ENCODE measurements at regions not wholly inside any gene's neighbourhood (a gene's known extent, or its start where the extent isn't known, plus 50 kb on each side); places are given as distances from the start of the nearest gene placed in this dataset.

- no peak for DNase-seq
Measured at GRCh38 chr16:73204359-73205152, 156.6 kb upstream of the ZFHX3 start.

- peak; percentile 80 for DNase-seq
Measured at GRCh38 chr16:73202161-73202729, 154.3 kb upstream of the ZFHX3 start.

GRCh38 chr16:73199214-73199613 lies 151.3 kb upstream of the ZFHX3 start:
- DNase-seq: no peak

GRCh38 chr16:73198481-73198880 lies 150.6 kb upstream of the ZFHX3 start:
- DNase-seq: no peak

GRCh38 chr16:73197598-73197997 lies 149.7 kb upstream of the ZFHX3 start:
- no peak for DNase-seq

- DNase-seq: no peak
Measured at GRCh38 chr16:73196670-73197069, 148.7 kb upstream of the ZFHX3 start.

GRCh38 chr16:73193464-73193863 lies 145.5 kb upstream of the ZFHX3 start:
- no peak for DNase-seq

GRCh38 chr16:73192232-73192894 lies 144.4 kb upstream of the ZFHX3 start:
- DNase-seq: no peak

- no peak for DNase-seq
Measured at GRCh38 chr16:73191660-73192046, 143.7 kb upstream of the ZFHX3 start.

- DNase-seq: no peak
Measured at GRCh38 chr16:73190688-73191659, 143.0 kb upstream of the ZFHX3 start.

- DNase-seq: no peak
Measured at GRCh38 chr16:73190256-73190655, 142.3 kb upstream of the ZFHX3 start.

- DNase-seq: no peak
Measured at GRCh38 chr16:73189136-73189535, 141.2 kb upstream of the ZFHX3 start.

- no peak for DNase-seq
Measured at GRCh38 chr16:73186752-73187601, 139.0 kb upstream of the ZFHX3 start.

GRCh38 chr16:73185737-73186136 lies 137.8 kb upstream of the ZFHX3 start:
- no peak for DNase-seq

GRCh38 chr16:73183611-73184092 lies 135.7 kb upstream of the ZFHX3 start:
- no peak for DNase-seq

- DNase-seq: no peak
Measured at GRCh38 chr16:73179705-73180331, 131.9 kb upstream of the ZFHX3 start.

- no peak for DNase-seq
Measured at GRCh38 chr16:73177729-73178295, 129.9 kb upstream of the ZFHX3 start.

GRCh38 chr16:73176577-73177013 lies 128.7 kb upstream of the ZFHX3 start:
- no peak for DNase-seq

- DNase-seq: no peak
Measured at GRCh38 chr16:73172973-73173709, 125.2 kb upstream of the ZFHX3 start.
